HCT116 (cell line): ENCODE measurements at regions not wholly inside any gene's neighbourhood (a gene's known extent, or its start where the extent isn't known, plus 50 kb on each side); places are given as distances from the start of the nearest gene placed in this dataset.

Experiments
- ATAC-seq: fragments of 200-7000 bp; cut with Tn5 transposase; 2 replicates; pipeline ENCODE4 v1.9.1; 2020; ENCODE audit warnings: mild to moderate bottlenecking, moderate library complexity
- BruUV-seq: library from RNA; stranded (reverse); fragments of 400-500 nt; replicated peaks from 2 replicates; lab custom pipeline; 2021; lab: Mats Ljungman, UMichigan
- CTCF ChIA-PET: fragments of 300-600 bp; sonication (Branson Sonifier 250); formaldehyde crosslinking; loops from one replicate; lab custom pipeline; 2021; ENCODE audit warnings: antibody characterized with exemption; lab: Charles Lee
- POLR2A ChIA-PET: fragments of 300-600, 350-600 bp; sonication (Branson Sonifier 250); formaldehyde crosslinking; loops from one replicate; lab custom pipeline; 2021; ENCODE audit warnings: antibody characterized with exemption; lab: Charles Lee
- RAD21 ChIA-PET, 2 experiments: fragments of 300-600 bp; sonication (Branson Sonifier 250); formaldehyde crosslinking; loops; one replicate each; lab custom pipeline; 2023; ENCODE audit warnings: low total read pairs in 2 of 2; ENCODE audit not compliant: uncharacterized antibody in 2 of 2, unreplicated experiment in 2 of 2, low non-redundant PET in 1 of 2; lab: Charles Lee
- DNase-seq: peaks from one replicate; pipeline ENCODE4 v3.0.0-alpha.2; 2010; ENCODE audit warnings: low read depth, low spot score
- H2AFZ ChIP-seq: fragments of 200-600 bp; shearing (Covaris generic), sonication (generic); 2 replicates; pipeline ENCODE4 v1.6.1; 2017; ENCODE audit warnings: low read depth, mixed run types, mixed read lengths, antibody characterized with exemption, low read length; ENCODE audit not compliant: poor library complexity, severe bottlenecking
- H3K27ac ChIP-seq: 2 replicates; pipeline ENCODE4 v1.5.1; 2012; ENCODE audit warnings: low read depth, low read length
- H3K27me3 ChIP-seq: fragments of 200-600 bp; sonication (generic); 2 replicates; pipeline ENCODE4 v1.6.1; 2016; ENCODE audit warnings: mixed run types, low read length, mixed read lengths; ENCODE audit not compliant: insufficient read depth
- H3K36me3 ChIP-seq, 2 experiments: fragments of 200-500 bp in 1 of 2; fragments of 200-600 bp in 1 of 2; sonication (Bioruptor generic) in 1 of 2; sonication (generic) in 1 of 2; 2 replicates each; pipeline versions ENCODE4 v1.5.1 to v1.6.1; 2014 to 2016; ENCODE audit warnings: low read length in 2 of 2, inconsistent platforms in 1 of 2, mixed read lengths in 1 of 2, mixed run types in 1 of 2; ENCODE audit not compliant: insufficient read depth in 2 of 2, control insufficient read depth in 1 of 2
- H3K4me1 ChIP-seq, 2 experiments: fragments of 200-600 bp in 1 of 2; sonication (generic) in 1 of 2; 2 replicates each; pipeline versions ENCODE4 v1.5.1 to v1.6.1; 2012 to 2017; ENCODE audit warnings: low read length in 2 of 2, inconsistent platforms in 1 of 2, mild to moderate bottlenecking in 1 of 2, mixed read lengths in 1 of 2, mixed run types in 1 of 2, moderate library complexity in 1 of 2; ENCODE audit not compliant: insufficient read depth in 2 of 2, control insufficient read depth in 1 of 2
- H3K4me2 ChIP-seq: fragments of 200-600 bp; sonication (generic); 2 replicates; pipeline ENCODE4 v1.6.1; 2017; ENCODE audit warnings: mixed run types, low read length, mixed read lengths
- H3K4me3 ChIP-seq, 2 experiments: fragments of 200-600 bp in 1 of 2; sonication (generic) in 1 of 2; replicated peaks in 1 of 2; 2 replicates each; pipeline ENCODE4 v1.5.1; 2011 to 2016; ENCODE audit warnings: low read length in 2 of 2, control low read depth in 1 of 2, low read depth in 1 of 2, mild to moderate bottlenecking in 1 of 2, mixed read lengths in 1 of 2, mixed run types in 1 of 2
- H3K79me2 ChIP-seq: fragments of 200-600 bp; sonication (generic); 2 replicates; pipeline ENCODE4 v1.6.1; 2017; ENCODE audit warnings: mild to moderate bottlenecking, mixed run types, low read length, moderate library complexity, mixed read lengths; ENCODE audit not compliant: insufficient read depth
- H3K9ac ChIP-seq: fragments of 200-600 bp; sonication (generic); 2 replicates; pipeline ENCODE4 v1.6.1; 2016; ENCODE audit warnings: low read length, mixed read lengths
- H3K9me2 ChIP-seq: fragments of 200-600 bp; sonication (generic), shearing (Covaris generic); 2 replicates; pipeline ENCODE4 v1.6.1; 2017; ENCODE audit warnings: mixed run types, mild to moderate bottlenecking, moderate library complexity; ENCODE audit not compliant: insufficient read depth
- H3K9me3 ChIP-seq, 2 experiments: fragments of 200-500 bp in 1 of 2; fragments of 200-600 bp in 1 of 2; sonication (Bioruptor generic) in 1 of 2; sonication (generic) in 1 of 2; 2 replicates each; pipeline ENCODE4 v1.6.1; 2014 to 2017; ENCODE audit warnings: low read length in 2 of 2, mixed read lengths in 2 of 2, inconsistent platforms in 1 of 2, low read depth in 1 of 2, mild to moderate bottlenecking in 1 of 2, mixed run types in 1 of 2, moderate library complexity in 1 of 2; ENCODE audit not compliant: control insufficient read depth in 1 of 2, insufficient read depth in 1 of 2
- H4K20me1 ChIP-seq: fragments of 200-600 bp; sonication (generic), shearing (Covaris generic); 2 replicates; pipeline ENCODE4 v1.6.1; 2017; ENCODE audit warnings: mixed run types, mild to moderate bottlenecking, moderate library complexity; ENCODE audit not compliant: insufficient read depth
- CBX3 ChIP-seq: IDR thresholded peaks from 2 replicates; pipeline ENCODE4 v1.6.1; 2012; ENCODE audit warnings: low read depth
- CTCF ChIP-seq, 3 experiments: fragments of 200-600 bp in 1 of 3; sonication (generic) in 1 of 3; IDR thresholded peaks in 2 of 3; conservative IDR thresholded peaks in 1 of 3; 2 replicates each; pipeline ENCODE4 v1.5.1; 2012 to 2017; ENCODE audit warnings: low read depth in 2 of 3, low read length in 2 of 3, antibody characterized with exemption in 1 of 3, borderline replicate concordance in 1 of 3, control low read depth in 1 of 3, mild to moderate bottlenecking in 1 of 3, mixed read lengths in 1 of 3, mixed run types in 1 of 3, moderate library complexity in 1 of 3; ENCODE audit not compliant: insufficient read depth in 1 of 3
- EZH2 ChIP-seq: fragments of 200-600 bp; sonication (generic); IDR thresholded peaks from 2 replicates; pipeline ENCODE4 v1.6.1; 2017; ENCODE audit warnings: antibody characterized with exemption, mixed run types
- FOSL1 ChIP-seq: IDR thresholded peaks from 2 replicates; pipeline ENCODE4 v1.6.1; 2012; ENCODE audit warnings: low read depth
- POLR2AphosphoS5 ChIP-seq: IDR thresholded peaks from 2 replicates; pipeline ENCODE4 v1.6.1; 2011; ENCODE audit warnings: mild to moderate bottlenecking, low read depth, low read length, moderate library complexity
- SIN3A ChIP-seq: IDR thresholded peaks from 2 replicates; pipeline ENCODE4 v1.6.1; 2012; ENCODE audit warnings: low read depth
- SRF ChIP-seq: IDR thresholded peaks from 2 replicates; pipeline ENCODE4 v1.6.1; 2012; ENCODE audit warnings: low read depth
- TCF7L2 ChIP-seq: IDR thresholded peaks from 2 replicates; pipeline ENCODE4 v1.7.0; 2011; ENCODE audit warnings: borderline replicate concordance, inconsistent platforms; ENCODE audit not compliant: insufficient read depth, insufficient read length; ENCODE audit errors: extremely low read depth
- YY1 ChIP-seq: IDR thresholded peaks from 2 replicates; pipeline ENCODE4 v1.6.1; 2011; ENCODE audit warnings: low read length, low read depth, moderate library complexity, mild to moderate bottlenecking; ENCODE audit not compliant: insufficient replicate concordance; ENCODE audit errors: extremely low read depth
- ZFX ChIP-seq: fragments of 450-650 bp; IDR thresholded peaks from 2 replicates; pipeline ENCODE4 v1.6.1; 2017
- ZNF274 ChIP-seq: fragments of 200-500 bp; sonication (Bioruptor generic); IDR thresholded peaks from 2 replicates; pipeline ENCODE4 v1.6.1; 2014; ENCODE audit warnings: mild to moderate bottlenecking, low read depth, low read length, inconsistent platforms
- intact Hi-C: fragments of 100-400 bp; cut with micrococcal nuclease; formaldehyde crosslinking; loops from 2 replicates; pipeline ENCODE4 v1.10.0; 2022
- TF ChIP-seq, protein P1 (sequence below): IDR thresholded peaks from 2 replicates; pipeline ENCODE4 v1.6.1; 2011; ENCODE audit warnings: mild to moderate bottlenecking, low read length, moderate library complexity; ENCODE audit not compliant: insufficient replicate concordance; ENCODE audit errors: extremely low read depth
- TF ChIP-seq, protein P2 (sequence below): IDR thresholded peaks from 2 replicates; pipeline ENCODE4 v1.6.1; 2012; ENCODE audit warnings: low read depth

DNA sequence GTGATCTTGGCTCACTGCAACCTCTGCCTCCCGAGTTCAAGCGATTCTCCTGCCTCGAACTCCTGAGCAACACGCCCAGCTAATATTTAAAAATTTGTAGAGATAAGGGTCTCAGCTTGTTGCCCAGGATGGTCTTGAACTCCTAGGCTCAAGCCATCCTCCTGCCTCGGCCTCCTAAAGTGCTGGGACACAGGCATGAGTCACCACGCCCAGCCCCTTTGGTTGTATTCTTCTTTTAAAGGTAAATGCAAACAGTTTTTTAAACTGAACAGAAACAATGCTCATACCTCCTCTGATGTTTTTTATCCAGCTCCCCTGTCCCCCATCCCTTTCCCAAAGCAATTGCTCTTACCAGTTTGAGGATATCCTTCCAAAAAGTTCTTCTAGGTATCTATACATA is 79.5 kb upstream of the DUSP5 start:
- no peak for ATAC-seq
- TF ChIP-seq TCF7L2: no peak
- no peak for TF ChIP-seq EZH2
- TF ChIP-seq, protein P1, sequence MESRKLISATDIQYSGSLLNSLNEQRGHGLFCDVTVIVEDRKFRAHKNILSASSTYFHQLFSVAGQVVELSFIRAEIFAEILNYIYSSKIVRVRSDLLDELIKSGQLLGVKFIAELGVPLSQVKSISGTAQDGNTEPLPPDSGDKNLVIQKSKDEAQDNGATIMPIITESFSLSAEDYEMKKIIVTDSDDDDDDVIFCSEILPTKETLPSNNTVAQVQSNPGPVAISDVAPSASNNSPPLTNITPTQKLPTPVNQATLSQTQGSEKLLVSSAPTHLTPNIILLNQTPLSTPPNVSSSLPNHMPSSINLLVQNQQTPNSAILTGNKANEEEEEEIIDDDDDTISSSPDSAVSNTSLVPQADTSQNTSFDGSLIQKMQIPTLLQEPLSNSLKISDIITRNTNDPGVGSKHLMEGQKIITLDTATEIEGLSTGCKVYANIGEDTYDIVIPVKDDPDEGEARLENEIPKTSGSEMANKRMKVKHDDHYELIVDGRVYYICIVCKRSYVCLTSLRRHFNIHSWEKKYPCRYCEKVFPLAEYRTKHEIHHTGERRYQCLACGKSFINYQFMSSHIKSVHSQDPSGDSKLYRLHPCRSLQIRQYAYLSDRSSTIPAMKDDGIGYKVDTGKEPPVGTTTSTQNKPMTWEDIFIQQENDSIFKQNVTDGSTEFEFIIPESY: no peak
- no peak for TF ChIP-seq CBX3
- no peak for TF ChIP-seq ZNF274
- no peak for TF ChIP-seq SIN3A
- no peak for TF ChIP-seq POLR2AphosphoS5
- TF ChIP-seq CTCF (IDR thresholded peaks at IDR 0.05 in 2 of 3, conservative IDR thresholded peaks at IDR 0.05 in 1 of 3; ENCODE audit: borderline replicate concordance in 1 of 3, insufficient read depth in 1 of 3, low read depth in 2 of 3, low read length in 2 of 3): no peak
- TF ChIP-seq, protein P2, sequence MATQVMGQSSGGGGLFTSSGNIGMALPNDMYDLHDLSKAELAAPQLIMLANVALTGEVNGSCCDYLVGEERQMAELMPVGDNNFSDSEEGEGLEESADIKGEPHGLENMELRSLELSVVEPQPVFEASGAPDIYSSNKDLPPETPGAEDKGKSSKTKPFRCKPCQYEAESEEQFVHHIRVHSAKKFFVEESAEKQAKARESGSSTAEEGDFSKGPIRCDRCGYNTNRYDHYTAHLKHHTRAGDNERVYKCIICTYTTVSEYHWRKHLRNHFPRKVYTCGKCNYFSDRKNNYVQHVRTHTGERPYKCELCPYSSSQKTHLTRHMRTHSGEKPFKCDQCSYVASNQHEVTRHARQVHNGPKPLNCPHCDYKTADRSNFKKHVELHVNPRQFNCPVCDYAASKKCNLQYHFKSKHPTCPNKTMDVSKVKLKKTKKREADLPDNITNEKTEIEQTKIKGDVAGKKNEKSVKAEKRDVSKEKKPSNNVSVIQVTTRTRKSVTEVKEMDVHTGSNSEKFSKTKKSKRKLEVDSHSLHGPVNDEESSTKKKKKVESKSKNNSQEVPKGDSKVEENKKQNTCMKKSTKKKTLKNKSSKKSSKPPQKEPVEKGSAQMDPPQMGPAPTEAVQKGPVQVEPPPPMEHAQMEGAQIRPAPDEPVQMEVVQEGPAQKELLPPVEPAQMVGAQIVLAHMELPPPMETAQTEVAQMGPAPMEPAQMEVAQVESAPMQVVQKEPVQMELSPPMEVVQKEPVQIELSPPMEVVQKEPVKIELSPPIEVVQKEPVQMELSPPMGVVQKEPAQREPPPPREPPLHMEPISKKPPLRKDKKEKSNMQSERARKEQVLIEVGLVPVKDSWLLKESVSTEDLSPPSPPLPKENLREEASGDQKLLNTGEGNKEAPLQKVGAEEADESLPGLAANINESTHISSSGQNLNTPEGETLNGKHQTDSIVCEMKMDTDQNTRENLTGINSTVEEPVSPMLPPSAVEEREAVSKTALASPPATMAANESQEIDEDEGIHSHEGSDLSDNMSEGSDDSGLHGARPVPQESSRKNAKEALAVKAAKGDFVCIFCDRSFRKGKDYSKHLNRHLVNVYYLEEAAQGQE: no peak
- TF ChIP-seq FOSL1: no peak
- no peak for TF ChIP-seq YY1
- TF ChIP-seq ZFX: no peak
- no peak for TF ChIP-seq SRF
- TF ChIP-seq, all 23 proteins: peak for 0
- H3K9me3 ChIP-seq: no peaks in the 10 kb centered on the region
- H3K4me1 ChIP-seq: peaks cover 51 to 78% of the 10 kb centered on the region in 2 experiments
- H3K4me2 ChIP-seq: peak overlapping the region; percentile 42
- ChIA-PET CTCF (interaction anchor here (1.4 kb wide), 1 partner anchor 64 kb away, joined by 6 read pairs; no protein-coding TSS in a partner anchor), RAD21 (interaction anchor here in 1 of 2 experiments (1.1 kb wide), 1 partner anchor 63 kb away, joined by 3 read pairs; no protein-coding TSS in a partner anchor), POLR2A (interaction anchor here (0.9 to 26.1 kb wide), 6 partner anchors 11 to 85 kb away, joined by 4 to 438 read pairs (median 7); partner anchors contain the start of gene DUSP5)
- no TSS peak for BruUV-seq
- H2AFZ ChIP-seq: no peak overlapping the region
- H3K36me3 ChIP-seq: 0 out of 4 replicates have a peak, but pooled peaks cover 0 to 3% of the 10 kb centered on the region in 2 experiments
- no peak for DNase-seq
- H3K4me3 ChIP-seq: no peak overlapping the region
- no peaks in the 10 kb centered on the region for H4K20me1 ChIP-seq
- H3K27ac ChIP-seq: 0 out of 2 replicates have a peak overlapping the region, but pooled peaks have one; percentile 38
- H3K27me3 ChIP-seq: no peaks in the 10 kb centered on the region
- no peaks in the 10 kb centered on the region for H3K79me2 ChIP-seq
- H3K9ac ChIP-seq: peak overlapping the region; percentile 34
- no peaks in the 10 kb centered on the region for H3K9me2 ChIP-seq
- intact Hi-C loops: loop anchor here (10.0 kb wide), 1 partner anchor 117 kb away; no protein-coding TSS in a partner anchor
